ENCODE measurements at regions not wholly inside any gene's neighbourhood (a gene's known extent, or its start where the extent isn't known, plus 50 kb on each side); places are given as distances from the start of the nearest gene placed in this dataset.

DNA sequence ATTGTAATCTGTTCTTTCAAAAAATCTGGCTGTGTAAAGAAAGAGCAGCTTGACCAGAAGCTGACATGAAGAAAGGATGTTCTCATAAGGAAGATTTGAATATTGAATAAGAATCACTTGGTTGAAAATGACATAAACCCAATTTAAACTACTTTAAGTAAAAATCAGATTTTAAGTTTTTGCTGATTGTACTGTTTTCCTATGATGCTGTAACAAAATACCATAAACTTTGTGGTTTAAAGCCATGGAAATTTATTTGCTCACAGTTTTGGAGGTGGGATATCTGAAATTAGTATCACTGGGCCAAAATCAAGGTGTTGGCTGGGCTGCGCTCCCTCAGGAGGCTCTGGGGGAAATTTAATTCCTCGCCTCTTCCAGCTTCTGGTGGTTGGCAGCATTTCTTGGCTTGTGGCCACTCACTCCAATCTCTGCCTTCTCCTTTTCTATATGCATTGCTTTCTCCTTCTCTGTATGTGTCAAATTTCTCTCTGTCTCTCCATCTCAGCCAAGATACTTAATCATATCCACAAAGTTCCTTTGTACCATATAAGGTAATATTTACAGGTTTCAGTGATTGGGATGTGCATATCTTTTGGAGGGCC is 141.2 kb upstream of the ZFP64 start:
- Histone ChIP-seq H3K36me3 (no peaks in the 10 kb centered on the region), H3K9me3 (no peaks in the 10 kb centered on the region), H3K4me1 (no peaks in the 10 kb centered on the region), H3K27me3 (no peaks in the 10 kb centered on the region), H3K4me3 (no peak overlapping the region), H3K27ac (no peak overlapping the region)
- intact Hi-C loops (cut with DNase I; ENCODE audit: low total_unique reads), result no loop called here
- DNase-seq, result no peak
- 83 to 94% (median 86%) methylated on average over 2 of the region's 2 CpGs for WGBS, 5 donors
- no peak for TF ChIP-seq POLR2A (IDR thresholded peaks at IDR 0.05)
- TF ChIP-seq CTCF (IDR thresholded peaks at IDR 0.05), result no peak
- no peak for TF ChIP-seq EP300 (IDR thresholded peaks at IDR 0.05)
- TF ChIP-seq POLR2AphosphoS5 (IDR thresholded peaks at IDR 0.05), result no peak

- H3K4me1 ChIP-seq, result no peaks in the 10 kb centered on the region
- no peak overlapping the region for H3K4me3 ChIP-seq
- H3K27ac ChIP-seq, result no peak overlapping the region
- no peaks in the 10 kb centered on the region for H3K9me3 ChIP-seq
- DNase-seq, result no peak
- no peaks in the 10 kb centered on the region for H3K36me3 ChIP-seq
- no peaks in the 10 kb centered on the region for H3K27me3 ChIP-seq
- intact Hi-C loops (cut with DNase I; ENCODE audit: low total_unique reads), result no loop called here
- 79 to 89% (median 82%) methylated on average over 1 of the region's 1 CpG for WGBS, 5 donors
- TF ChIP-seq CTCF (IDR thresholded peaks at IDR 0.05) (no peak), POLR2A (IDR thresholded peaks at IDR 0.05) (no peak), POLR2AphosphoS5 (IDR thresholded peaks at IDR 0.05) (no peak), EP300 (IDR thresholded peaks at IDR 0.05) (no peak)
These were observed 140.7 kb upstream of the ZFP64 start for GRCh38 chr20:52332230-52332629.

GRCh38 chr20:52331655-52332054 is 140.1 kb upstream of the ZFP64 start:
- Histone ChIP-seq H3K36me3 (no peaks in the 10 kb centered on the region), H3K27ac (no peak overlapping the region), H3K4me3 (no peak overlapping the region), H3K27me3 (no peaks in the 10 kb centered on the region), H3K9me3 (no peaks in the 10 kb centered on the region), H3K4me1 (no peaks in the 10 kb centered on the region)
- WGBS, 5 donors, result 86 to 97% (median 93%) methylated on average over 2 of the region's 2 CpGs
- intact Hi-C loops (cut with DNase I; ENCODE audit: low total_unique reads), result no loop called here
- TF ChIP-seq POLR2A (IDR thresholded peaks at IDR 0.05) (no peak), EP300 (IDR thresholded peaks at IDR 0.05) (no peak), POLR2AphosphoS5 (IDR thresholded peaks at IDR 0.05) (no peak), CTCF (IDR thresholded peaks at IDR 0.05) (no peak)
- no peak for DNase-seq

DNA sequence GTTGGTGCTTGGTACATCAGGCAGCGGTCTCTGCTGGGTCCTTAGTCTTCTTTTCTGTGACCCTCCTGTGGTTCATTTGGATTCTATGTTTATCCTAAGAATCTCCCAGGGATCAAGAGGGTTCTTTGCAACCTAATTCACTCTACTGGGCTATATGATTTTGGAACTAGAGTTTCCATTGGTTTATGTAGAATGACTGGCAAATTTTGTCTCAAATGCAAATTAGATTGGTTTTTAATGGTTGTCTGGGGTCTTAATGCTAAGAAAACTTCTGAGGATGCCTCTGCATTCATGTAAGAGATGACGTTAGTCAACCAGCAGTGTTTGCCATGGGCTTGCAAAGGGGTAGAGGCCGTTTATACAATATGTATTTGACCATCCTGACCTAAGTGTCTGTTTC is 129.8 kb upstream of the ZFP64 start:
- no peak overlapping the region for H3K4me3 ChIP-seq
- H3K4me1 ChIP-seq, result no peaks in the 10 kb centered on the region
- H3K9me3 ChIP-seq, result no peaks in the 10 kb centered on the region
- H3K27ac ChIP-seq, result no peak overlapping the region
- TF ChIP-seq EP300 (IDR thresholded peaks at IDR 0.05) (no peak), POLR2A (IDR thresholded peaks at IDR 0.05) (no peak)
- H3K27me3 ChIP-seq, result no peaks in the 10 kb centered on the region
- intact Hi-C loops (cut with DNase I; ENCODE audit: low total_unique reads), result no loop called here
- WGBS, 5 donors, result 73 to 95% (median 79%) methylated on average over 3 of the region's 3 CpGs
- no peaks in the 10 kb centered on the region for H3K36me3 ChIP-seq
- DNase-seq, result no peak

DNA sequence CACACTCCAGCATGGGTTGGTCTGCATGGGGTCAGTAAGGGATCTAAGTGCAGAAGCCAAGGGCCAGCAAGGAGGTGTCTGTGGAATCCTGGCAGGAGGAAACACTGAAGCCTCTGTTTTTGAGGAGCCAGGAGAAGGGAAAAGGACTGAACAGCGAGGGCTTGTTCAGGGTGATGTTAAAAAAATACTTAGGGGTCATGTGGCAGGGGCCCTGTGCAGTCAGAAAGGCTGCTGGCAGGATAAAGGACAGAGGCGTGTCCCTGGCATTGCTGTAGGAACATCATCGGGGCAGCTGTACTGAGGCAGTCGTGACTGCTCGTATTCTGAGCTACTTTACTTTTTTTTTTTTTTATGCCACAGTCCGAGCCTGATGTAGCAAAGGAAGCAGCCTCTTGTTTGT is 127.1 kb upstream of the ZFP64 start:
- peaks cover 0 to 3% (median 2%) of the 10 kb centered on the region in 4 donors for H3K4me1 ChIP-seq
- H3K4me3 ChIP-seq, result no peak overlapping the region
- H3K27ac ChIP-seq, result no peak overlapping the region
- WGBS, 5 donors, result 48 to 65% (median 52%) methylated on average over 6 of the region's 6 CpGs
- H3K9me3 ChIP-seq, result no peaks in the 10 kb centered on the region
- TF ChIP-seq POLR2AphosphoS5 (IDR thresholded peaks at IDR 0.05), result no peak
- no peaks in the 10 kb centered on the region for H3K36me3 ChIP-seq
- no peaks in the 10 kb centered on the region for H3K27me3 ChIP-seq
- no peak for DNase-seq
- intact Hi-C loops (cut with DNase I; ENCODE audit: low total_unique reads), result no loop called here
